ENCODE measurements at regions not wholly inside any gene's neighbourhood (a gene's known extent, or its start where the extent isn't known, plus 50 kb on each side); places are given as distances from the start of the nearest gene placed in this dataset.
A peak's percentile ranks its signal among the peaks of the same experiment; 100 is the strongest.

DNA sequence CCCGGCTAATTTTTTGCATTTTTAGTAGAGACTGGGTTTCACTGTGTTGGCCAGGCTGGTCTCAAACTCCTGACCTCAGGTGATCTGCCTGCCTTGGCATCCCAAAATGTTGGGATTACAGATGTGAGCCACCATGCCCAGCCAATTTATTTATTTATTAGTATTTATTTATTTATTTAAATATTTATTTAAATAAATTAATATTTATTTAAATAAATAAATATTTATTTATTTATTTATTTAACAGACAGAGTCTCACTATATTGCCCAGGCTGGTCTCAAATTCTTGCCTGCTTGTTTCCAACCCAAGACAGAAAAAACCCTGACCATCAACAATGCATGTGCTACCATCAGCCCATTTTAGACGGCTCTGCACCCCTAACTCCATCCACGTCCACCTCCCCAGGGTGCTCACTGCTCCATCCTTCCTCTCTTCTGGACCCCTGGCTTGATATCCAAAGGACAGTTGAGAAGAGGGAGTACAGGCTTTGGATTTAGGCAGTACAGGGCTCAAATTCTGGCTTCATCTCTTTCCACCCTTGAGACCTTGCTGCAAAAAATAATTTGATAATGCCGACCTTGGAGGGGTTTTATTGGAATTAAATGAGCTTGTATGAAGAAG, 232.6 kb downstream of the MED10 start:
- Histone ChIP-seq H3K27me3 (ENCODE audit: control insufficient read depth, insufficient read depth, low read length, poor library complexity, severe bottlenecking) (peaks cover 42% of the 10 kb centered on the region), H3K36me3 (ENCODE audit: control insufficient read depth, insufficient read depth, low read length) (no peaks in the 10 kb centered on the region), H3K27ac (ENCODE audit: low read depth, low read length) (no peak overlapping the region), H3K4me1 (ENCODE audit: control insufficient read depth, insufficient read depth, low read length) (no peaks in the 10 kb centered on the region), H3K4me3 (ENCODE audit: low read length) (no peak overlapping the region), H3K9me3 (ENCODE audit: control insufficient read depth, low read length) (no peaks in the 10 kb centered on the region), H3K9ac (ENCODE audit: extremely low read depth, low read length, poor library complexity, severe bottlenecking) (no peak overlapping the region)
- H3K36me3 Mint-ChIP-seq (ENCODE audit: low read depth), result no peaks in the 10 kb centered on the region
- TF ChIP-seq, protein P1, sequence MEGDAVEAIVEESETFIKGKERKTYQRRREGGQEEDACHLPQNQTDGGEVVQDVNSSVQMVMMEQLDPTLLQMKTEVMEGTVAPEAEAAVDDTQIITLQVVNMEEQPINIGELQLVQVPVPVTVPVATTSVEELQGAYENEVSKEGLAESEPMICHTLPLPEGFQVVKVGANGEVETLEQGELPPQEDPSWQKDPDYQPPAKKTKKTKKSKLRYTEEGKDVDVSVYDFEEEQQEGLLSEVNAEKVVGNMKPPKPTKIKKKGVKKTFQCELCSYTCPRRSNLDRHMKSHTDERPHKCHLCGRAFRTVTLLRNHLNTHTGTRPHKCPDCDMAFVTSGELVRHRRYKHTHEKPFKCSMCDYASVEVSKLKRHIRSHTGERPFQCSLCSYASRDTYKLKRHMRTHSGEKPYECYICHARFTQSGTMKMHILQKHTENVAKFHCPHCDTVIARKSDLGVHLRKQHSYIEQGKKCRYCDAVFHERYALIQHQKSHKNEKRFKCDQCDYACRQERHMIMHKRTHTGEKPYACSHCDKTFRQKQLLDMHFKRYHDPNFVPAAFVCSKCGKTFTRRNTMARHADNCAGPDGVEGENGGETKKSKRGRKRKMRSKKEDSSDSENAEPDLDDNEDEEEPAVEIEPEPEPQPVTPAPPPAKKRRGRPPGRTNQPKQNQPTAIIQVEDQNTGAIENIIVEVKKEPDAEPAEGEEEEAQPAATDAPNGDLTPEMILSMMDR (conservative IDR thresholded peaks at IDR 0.05), result no peak
- DNase-seq, result no peak
- H3K27me3 Mint-ChIP-seq (ENCODE audit: insufficient read depth), result peaks cover 36% of the 10 kb centered on the region
- H3K4me1 Mint-ChIP-seq, result no peaks in the 10 kb centered on the region
- no peak overlapping the region for H3K4me3 Mint-ChIP-seq
- no peaks in the 10 kb centered on the region for H3K9me3 Mint-ChIP-seq
- WGBS, 2 experiments (ENCODE audit: insufficient coverage in 1 of 2, insufficient read length in 1 of 2), result 91% methylated on average over 4 of the region's 4 CpGs; no CpG with 5 or more reads in 1 of the 2 experiments
- no peak overlapping the region for H3K27ac Mint-ChIP-seq

DNA sequence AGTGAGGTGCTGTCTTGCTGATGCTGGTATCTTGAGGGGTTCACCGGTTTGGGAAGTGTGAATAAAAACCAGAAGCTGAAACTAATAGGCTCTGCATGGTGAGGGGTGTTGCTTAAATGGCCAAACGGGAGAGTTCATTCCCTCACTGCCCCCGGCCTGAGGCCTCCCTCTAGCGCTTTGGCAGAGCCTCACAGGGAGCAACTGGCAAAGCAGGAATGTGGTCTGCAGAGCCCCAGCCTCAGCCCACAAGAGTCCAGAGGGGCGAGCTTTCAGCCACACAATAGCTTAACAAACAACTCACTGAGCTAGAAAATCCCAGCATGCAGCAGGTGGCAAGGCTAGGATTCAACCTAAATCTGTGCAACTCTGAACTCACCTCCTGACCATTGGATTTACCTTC, 234.8 kb downstream of the MED10 start:
- WGBS, 2 experiments (ENCODE audit: insufficient coverage in 1 of 2, insufficient read length in 1 of 2), result 62 to 82% methylated on average over 3 to 5 of the region's 5 CpGs
- H3K27ac ChIP-seq (ENCODE audit: low read depth, low read length), result no peak overlapping the region
- H3K9me3 ChIP-seq (ENCODE audit: control insufficient read depth, low read length), result no peaks in the 10 kb centered on the region
- no peak overlapping the region for H3K9ac ChIP-seq (ENCODE audit: extremely low read depth, low read length, poor library complexity, severe bottlenecking)
- no peaks in the 10 kb centered on the region for H3K9me3 Mint-ChIP-seq
- H3K27me3 ChIP-seq (ENCODE audit: control insufficient read depth, insufficient read depth, low read length, poor library complexity, severe bottlenecking), result peaks cover 36% of the 10 kb centered on the region
- no peaks in the 10 kb centered on the region for H3K4me1 Mint-ChIP-seq
- no peak overlapping the region for H3K4me3 ChIP-seq (ENCODE audit: low read length)
- H3K4me3 Mint-ChIP-seq, result no peak overlapping the region
- H3K36me3 Mint-ChIP-seq (ENCODE audit: low read depth), result no peaks in the 10 kb centered on the region
- H3K27ac Mint-ChIP-seq, result no peak overlapping the region
- H3K27me3 Mint-ChIP-seq (ENCODE audit: insufficient read depth), result peaks cover 32% of the 10 kb centered on the region
- H3K36me3 ChIP-seq (ENCODE audit: control insufficient read depth, insufficient read depth, low read length), result no peaks in the 10 kb centered on the region
- TF ChIP-seq, protein P1 (conservative IDR thresholded peaks at IDR 0.05), result peak; percentile 47
- peak; percentile 67 for DNase-seq
- no peaks in the 10 kb centered on the region for H3K4me1 ChIP-seq (ENCODE audit: control insufficient read depth, insufficient read depth, low read length)

DNA sequence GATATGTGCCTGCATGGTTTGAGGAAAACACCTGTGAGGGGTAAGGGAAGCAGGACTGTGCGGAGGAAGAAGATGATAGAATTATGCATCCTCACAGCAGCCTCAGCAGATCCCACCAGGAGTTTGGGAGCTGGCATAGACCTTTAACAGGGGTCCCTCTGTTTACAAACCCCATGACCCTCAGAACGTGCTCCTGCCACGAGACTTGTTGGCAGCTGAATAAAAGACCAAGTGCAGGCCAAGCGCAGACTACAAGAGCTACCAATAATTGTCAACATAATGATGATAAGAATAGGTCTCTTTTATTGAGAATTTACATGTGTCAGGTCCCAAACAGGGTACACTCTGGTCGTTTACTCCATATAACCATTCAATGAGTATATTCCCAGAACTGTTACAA, 236.0 kb downstream of the MED10 start:
- peaks cover 29% of the 10 kb centered on the region for H3K27me3 ChIP-seq (ENCODE audit: control insufficient read depth, insufficient read depth, low read length, poor library complexity, severe bottlenecking)
- Mint-ChIP-seq H3K27me3 (ENCODE audit: insufficient read depth) (peaks cover 30% of the 10 kb centered on the region), H3K9me3 (no peaks in the 10 kb centered on the region), H3K4me1 (no peaks in the 10 kb centered on the region), H3K4me3 (no peak overlapping the region), H3K27ac (no peak overlapping the region), H3K36me3 (ENCODE audit: low read depth) (no peaks in the 10 kb centered on the region)
- no peak overlapping the region for H3K9ac ChIP-seq (ENCODE audit: extremely low read depth, low read length, poor library complexity, severe bottlenecking)
- no peaks in the 10 kb centered on the region for H3K9me3 ChIP-seq (ENCODE audit: control insufficient read depth, low read length)
- no peaks in the 10 kb centered on the region for H3K36me3 ChIP-seq (ENCODE audit: control insufficient read depth, insufficient read depth, low read length)
- 94% methylated on average over 4 of the region's 5 CpGs; no CpG with 5 or more reads in 1 of the 2 experiments for WGBS, 2 experiments (ENCODE audit: insufficient coverage in 1 of 2, insufficient read length in 1 of 2)
- no peak for DNase-seq
- H3K4me3 ChIP-seq (ENCODE audit: low read length), result no peak overlapping the region
- no peak overlapping the region for H3K27ac ChIP-seq (ENCODE audit: low read depth, low read length)
- TF ChIP-seq, protein P1 (conservative IDR thresholded peaks at IDR 0.05), result no peak
- no peaks in the 10 kb centered on the region for H3K4me1 ChIP-seq (ENCODE audit: control insufficient read depth, insufficient read depth, low read length)
